Hepatocyte (in vitro differentiated cells): ENCODE measurements at regions not wholly inside any gene's neighbourhood (a gene's known extent, or its start where the extent isn't known, plus 50 kb on each side); places are given as distances from the start of the nearest gene placed in this dataset.

Experiments
- DNase-seq: peaks from one replicate; pipeline ENCODE4 v3.0.0-alpha.2; 2016; ENCODE audit warnings: low spot score
- H2AFZ ChIP-seq: fragments of 200-600 bp; sonication (generic); 2 replicates; pipeline ENCODE4 v1.6.0; 2016; ENCODE audit warnings: antibody characterized with exemption, mild to moderate bottlenecking
- H3K27ac ChIP-seq: fragments of 200-600 bp; sonication (generic); 2 replicates; pipeline ENCODE4 v1.5.1; 2016; ENCODE audit warnings: mild to moderate bottlenecking
- H3K27me3 ChIP-seq: fragments of 200-600 bp; sonication (generic); 2 replicates; pipeline ENCODE4 v1.6.1; 2016
- H3K36me3 ChIP-seq: fragments of 200-600 bp; sonication (generic); replicated peaks from 2 replicates; pipeline ENCODE4 v1.5.1; 2016; ENCODE audit warnings: low read depth; ENCODE audit not compliant: insufficient read depth
- H3K4me1 ChIP-seq: fragments of 200-600 bp; sonication (generic); 2 replicates; pipeline ENCODE4 v1.5.1; 2016; ENCODE audit warnings: mild to moderate bottlenecking, moderate library complexity; ENCODE audit not compliant: insufficient read depth
- H3K4me2 ChIP-seq: fragments of 200-600 bp; sonication (generic); 2 replicates; pipeline ENCODE4 v1.6.0; 2016
- H3K4me3 ChIP-seq: fragments of 200-600 bp; sonication (generic); 2 replicates; pipeline ENCODE4 v1.5.1; 2016; ENCODE audit warnings: mild to moderate bottlenecking
- H3K79me2 ChIP-seq: fragments of 200-600 bp; sonication (generic); 2 replicates; pipeline ENCODE4 v1.6.0; 2017; ENCODE audit warnings: mild to moderate bottlenecking
- H3K9me2 ChIP-seq: fragments of 200-600 bp; sonication (generic); replicated peaks from 2 replicates; pipeline ENCODE4 v1.6.0; 2017; ENCODE audit warnings: mild to moderate bottlenecking; ENCODE audit not compliant: insufficient read depth
- H3K9me3 ChIP-seq: fragments of 200-600 bp; sonication (generic); 2 replicates; pipeline ENCODE4 v1.5.1; 2016; ENCODE audit warnings: low read depth, mild to moderate bottlenecking
- H4K20me1 ChIP-seq: fragments of 200-600 bp; sonication (generic); 2 replicates; pipeline ENCODE4 v1.6.0; 2016; ENCODE audit warnings: mild to moderate bottlenecking; ENCODE audit not compliant: insufficient read depth, poor library complexity, severe bottlenecking
- CTCF ChIP-seq: fragments of 200-600 bp; sonication (generic); IDR thresholded peaks from 2 replicates; pipeline ENCODE4 v1.5.1; 2016; ENCODE audit warnings: antibody characterized with exemption, mild to moderate bottlenecking; ENCODE audit not compliant: poor library complexity
- EZH2 ChIP-seq: fragments of 200-600 bp; sonication (generic); IDR thresholded peaks from 2 replicates; pipeline ENCODE4 v1.6.1; 2016; ENCODE audit warnings: antibody characterized with exemption, mild to moderate bottlenecking, borderline replicate concordance
- EZH2phosphoT487 ChIP-seq: fragments of 200-600 bp; sonication (generic); IDR thresholded peaks from one replicate; pipeline ENCODE4 v1.6.1; 2018; ENCODE audit warnings: antibody characterized with exemption, mild to moderate bottlenecking, low read depth, moderate library complexity; ENCODE audit not compliant: unreplicated experiment, severe bottlenecking
- WGBS: methylation state at CpG from one replicate; pipeline ENCODE4 v1.1.6; 2016; ENCODE audit warnings: low lambda C conversion rate; ENCODE audit errors: missing lambda C conversion rate; 5-methylcytosine and 5-hydroxymethylcytosine counted together

GRCh38 chr21:15149600-15150224 is 84.9 kb upstream of the NRIP1 start:
- no peak for DNase-seq
- H3K79me2 ChIP-seq: no peaks in the 10 kb centered on the region
- H3K4me2 ChIP-seq: no peak overlapping the region
- no peaks in the 10 kb centered on the region for H3K36me3 ChIP-seq
- no peaks in the 10 kb centered on the region for H4K20me1 ChIP-seq
- no peaks in the 10 kb centered on the region for H3K9me3 ChIP-seq
- no peaks in the 10 kb centered on the region for H3K27me3 ChIP-seq
- peaks cover 9% of the 10 kb centered on the region for H3K4me1 ChIP-seq
- TF ChIP-seq CTCF: no peak
- no peak for TF ChIP-seq EZH2phosphoT487
- no peak for TF ChIP-seq EZH2
- WGBS: 84% methylated on average over 3 of the region's 3 CpGs
- H3K4me3 ChIP-seq: no peak overlapping the region
- no peak overlapping the region for H2AFZ ChIP-seq
- peak overlapping the region; percentile 67 for H3K27ac ChIP-seq
- H3K9me2 ChIP-seq: no peaks in the 10 kb centered on the region

DNA sequence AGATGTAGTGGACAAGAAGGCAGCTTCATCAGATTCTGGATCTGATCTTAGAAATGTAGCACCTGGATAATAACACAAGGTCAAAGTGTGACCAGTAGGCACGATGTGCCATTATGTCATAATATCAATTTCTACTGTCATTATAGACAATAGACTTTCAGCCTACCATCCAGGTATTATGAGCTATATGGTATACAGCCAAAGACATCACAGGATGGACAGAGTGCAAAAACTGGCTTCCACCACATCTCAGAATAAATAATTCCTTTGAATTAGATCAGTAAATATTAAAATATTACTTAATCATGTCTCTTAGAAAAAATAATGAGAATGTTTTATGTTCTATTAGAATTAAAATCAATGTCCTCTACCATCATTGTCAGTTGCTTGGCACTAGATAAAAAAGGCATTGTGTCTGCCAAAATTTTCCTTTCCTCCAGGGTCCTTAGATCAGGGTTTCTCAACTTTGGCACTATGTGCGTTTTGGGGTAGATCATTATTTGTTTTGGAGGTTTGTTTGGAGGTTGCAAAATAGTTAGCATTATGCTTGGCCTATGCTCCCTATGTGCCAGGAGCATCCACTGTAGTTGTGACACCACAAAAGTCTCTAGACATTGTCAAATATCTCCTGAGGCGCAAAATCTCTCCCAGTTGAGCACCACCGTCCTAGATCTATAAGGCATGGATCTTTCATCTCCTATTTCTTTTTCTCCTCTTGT is 86.7 kb upstream of the NRIP1 start:
- no peaks in the 10 kb centered on the region for H3K9me3 ChIP-seq
- H3K27ac ChIP-seq: no peak overlapping the region
- H3K36me3 ChIP-seq: no peaks in the 10 kb centered on the region
- no peaks in the 10 kb centered on the region for H4K20me1 ChIP-seq
- TF ChIP-seq EZH2phosphoT487: no peak
- TF ChIP-seq EZH2: no peak
- TF ChIP-seq CTCF: no peak
- H3K4me1 ChIP-seq: peaks cover 13% of the 10 kb centered on the region
- H3K27me3 ChIP-seq: no peaks in the 10 kb centered on the region
- H3K9me2 ChIP-seq: no peaks in the 10 kb centered on the region
- DNase-seq: no peak
- no peak overlapping the region for H2AFZ ChIP-seq
- H3K4me3 ChIP-seq: no peak overlapping the region
- WGBS: 90% methylated on average over 4 of the region's 4 CpGs
- no peak overlapping the region for H3K4me2 ChIP-seq
- no peaks in the 10 kb centered on the region for H3K79me2 ChIP-seq

GRCh38 chr21:15152591-15152990 is 87.8 kb upstream of the NRIP1 start:
- no peak overlapping the region for H3K27ac ChIP-seq
- no peak overlapping the region for H2AFZ ChIP-seq
- H3K4me3 ChIP-seq: no peak overlapping the region
- 89% methylated on average over 3 of the region's 3 CpGs for WGBS
- peaks cover 13% of the 10 kb centered on the region for H3K4me1 ChIP-seq
- no peaks in the 10 kb centered on the region for H4K20me1 ChIP-seq
- H3K9me3 ChIP-seq: no peaks in the 10 kb centered on the region
- H3K36me3 ChIP-seq: no peaks in the 10 kb centered on the region
- no peaks in the 10 kb centered on the region for H3K27me3 ChIP-seq
- no peaks in the 10 kb centered on the region for H3K79me2 ChIP-seq
- DNase-seq: no peak
- TF ChIP-seq EZH2 (no peak), EZH2phosphoT487 (no peak), CTCF (no peak)
- H3K9me2 ChIP-seq: no peaks in the 10 kb centered on the region
- H3K4me2 ChIP-seq: no peak overlapping the region
